SK-N-SH (cell line): ENCODE measurements at regions not wholly inside any gene's neighbourhood (a gene's known extent, or its start where the extent isn't known, plus 50 kb on each side); places are given as distances from the start of the nearest gene placed in this dataset.

ENCODE experiments used
- CTCF ChIP-seq: fragments of 200-600 bp; sonication (generic); IDR thresholded peaks from 2 replicates; pipeline ENCODE4 v1.6.1; 2017; ENCODE audit warnings: antibody characterized with exemption, mild to moderate bottlenecking, moderate library complexity
- RAD21 ChIP-seq: IDR thresholded peaks from 2 replicates; pipeline ENCODE4 v1.6.1; 2012; ENCODE audit warnings: mild to moderate bottlenecking, low read length

GRCh38 chr2:58984731-58985130 is 743.6 kb upstream of the FANCL start:
- TF ChIP-seq RAD21 (no peak), CTCF (no peak)
